ENCODE measurements at regions not wholly inside any gene's neighbourhood (a gene's known extent, or its start where the extent isn't known, plus 50 kb on each side); places are given as distances from the start of the nearest gene placed in this dataset.

DNA sequence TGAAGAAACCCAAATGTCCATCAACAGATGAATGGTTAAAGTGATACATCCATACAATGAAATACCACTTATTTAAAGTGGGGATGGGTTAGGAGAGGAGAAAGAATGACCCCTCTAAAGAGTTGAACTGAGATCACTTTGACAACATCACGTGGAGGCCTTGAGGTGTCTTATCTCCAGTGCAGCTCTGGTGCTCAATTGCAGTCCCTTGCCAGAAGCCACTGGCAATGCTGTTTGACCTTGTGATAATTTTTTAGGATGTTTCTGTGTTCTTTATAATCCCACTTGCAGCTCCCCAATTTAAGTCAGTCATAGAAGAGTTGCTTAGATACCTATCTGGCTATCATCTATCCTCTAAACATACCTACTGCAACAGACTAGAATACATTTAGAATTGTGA is 167.6 kb downstream of the ZNF648 start:
- TF ChIP-seq POLR2A (IDR thresholded peaks at IDR 0.05), result no peak
- TF ChIP-seq, protein P1, sequence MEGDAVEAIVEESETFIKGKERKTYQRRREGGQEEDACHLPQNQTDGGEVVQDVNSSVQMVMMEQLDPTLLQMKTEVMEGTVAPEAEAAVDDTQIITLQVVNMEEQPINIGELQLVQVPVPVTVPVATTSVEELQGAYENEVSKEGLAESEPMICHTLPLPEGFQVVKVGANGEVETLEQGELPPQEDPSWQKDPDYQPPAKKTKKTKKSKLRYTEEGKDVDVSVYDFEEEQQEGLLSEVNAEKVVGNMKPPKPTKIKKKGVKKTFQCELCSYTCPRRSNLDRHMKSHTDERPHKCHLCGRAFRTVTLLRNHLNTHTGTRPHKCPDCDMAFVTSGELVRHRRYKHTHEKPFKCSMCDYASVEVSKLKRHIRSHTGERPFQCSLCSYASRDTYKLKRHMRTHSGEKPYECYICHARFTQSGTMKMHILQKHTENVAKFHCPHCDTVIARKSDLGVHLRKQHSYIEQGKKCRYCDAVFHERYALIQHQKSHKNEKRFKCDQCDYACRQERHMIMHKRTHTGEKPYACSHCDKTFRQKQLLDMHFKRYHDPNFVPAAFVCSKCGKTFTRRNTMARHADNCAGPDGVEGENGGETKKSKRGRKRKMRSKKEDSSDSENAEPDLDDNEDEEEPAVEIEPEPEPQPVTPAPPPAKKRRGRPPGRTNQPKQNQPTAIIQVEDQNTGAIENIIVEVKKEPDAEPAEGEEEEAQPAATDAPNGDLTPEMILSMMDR (IDR thresholded peaks at IDR 0.05), result no peak
